ENCODE measurements at regions not wholly inside any gene's neighbourhood (a gene's known extent, or its start where the extent isn't known, plus 50 kb on each side); places are given as distances from the start of the nearest gene placed in this dataset.

DNA sequence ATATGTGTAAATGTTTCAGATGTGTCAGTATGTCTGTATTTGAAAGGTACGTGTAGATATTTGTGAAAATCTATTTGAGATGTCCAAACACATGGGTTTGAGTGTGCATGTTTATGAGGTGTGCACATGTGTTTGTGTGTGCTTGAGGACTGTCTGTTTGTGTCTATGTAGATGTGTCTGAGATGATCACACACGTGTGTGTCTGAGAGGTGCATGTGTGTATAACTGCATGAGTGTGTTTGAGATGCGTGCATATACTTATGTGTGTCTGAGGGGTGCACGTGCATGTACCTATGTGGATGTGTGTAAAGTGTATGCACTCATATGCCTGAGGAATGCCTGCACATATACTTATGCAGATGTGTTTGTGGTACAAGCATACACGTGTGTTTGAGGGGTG lies 584.4 kb downstream of the BUD13 start:
- no peaks in the 10 kb centered on the region for H3K9me3 ChIP-seq
- DNase-seq (ENCODE audit: low spot score in 2 of 2), result no peak
- TF ChIP-seq POLR2A (IDR thresholded peaks at IDR 0.05), result no peak
- no peak for TF ChIP-seq POLR2AphosphoS5 (IDR thresholded peaks at IDR 0.05)
- TF ChIP-seq EP300 (IDR thresholded peaks at IDR 0.05), result no peak
- TF ChIP-seq, protein P1, sequence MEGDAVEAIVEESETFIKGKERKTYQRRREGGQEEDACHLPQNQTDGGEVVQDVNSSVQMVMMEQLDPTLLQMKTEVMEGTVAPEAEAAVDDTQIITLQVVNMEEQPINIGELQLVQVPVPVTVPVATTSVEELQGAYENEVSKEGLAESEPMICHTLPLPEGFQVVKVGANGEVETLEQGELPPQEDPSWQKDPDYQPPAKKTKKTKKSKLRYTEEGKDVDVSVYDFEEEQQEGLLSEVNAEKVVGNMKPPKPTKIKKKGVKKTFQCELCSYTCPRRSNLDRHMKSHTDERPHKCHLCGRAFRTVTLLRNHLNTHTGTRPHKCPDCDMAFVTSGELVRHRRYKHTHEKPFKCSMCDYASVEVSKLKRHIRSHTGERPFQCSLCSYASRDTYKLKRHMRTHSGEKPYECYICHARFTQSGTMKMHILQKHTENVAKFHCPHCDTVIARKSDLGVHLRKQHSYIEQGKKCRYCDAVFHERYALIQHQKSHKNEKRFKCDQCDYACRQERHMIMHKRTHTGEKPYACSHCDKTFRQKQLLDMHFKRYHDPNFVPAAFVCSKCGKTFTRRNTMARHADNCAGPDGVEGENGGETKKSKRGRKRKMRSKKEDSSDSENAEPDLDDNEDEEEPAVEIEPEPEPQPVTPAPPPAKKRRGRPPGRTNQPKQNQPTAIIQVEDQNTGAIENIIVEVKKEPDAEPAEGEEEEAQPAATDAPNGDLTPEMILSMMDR (IDR thresholded peaks at IDR 0.05), result no peak
- no peaks in the 10 kb centered on the region for H3K36me3 ChIP-seq
- H3K4me1 ChIP-seq, result peaks cover 8% of the 10 kb centered on the region
- no peak overlapping the region for H3K4me3 ChIP-seq
- peaks cover 16% of the 10 kb centered on the region for H3K27me3 ChIP-seq
- no peak overlapping the region for H3K27ac ChIP-seq
- WGBS, result 87% methylated on average over 5 of the region's 5 CpGs

DNA sequence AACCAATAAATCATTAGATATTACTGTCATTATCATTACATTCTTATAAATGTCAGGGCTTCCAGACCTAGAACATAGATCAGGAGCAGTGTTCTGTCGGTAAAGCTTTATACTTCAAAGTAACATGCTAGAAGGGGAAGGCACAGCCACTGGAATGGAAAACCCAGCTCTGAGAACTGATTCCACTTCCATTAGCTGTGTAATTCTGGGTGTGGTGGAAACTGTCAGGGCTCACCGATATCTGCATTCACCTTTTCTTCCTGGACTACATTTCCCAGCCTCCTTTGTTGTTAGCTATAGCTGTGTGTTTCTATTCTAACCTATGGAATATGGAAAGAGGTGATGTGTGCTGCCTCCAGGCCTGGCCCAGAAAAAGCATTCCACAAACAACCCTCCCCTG lies 585.8 kb downstream of the BUD13 start:
- WGBS, result 64% methylated on average over 2 of the region's 2 CpGs
- Histone ChIP-seq H3K9me3 (no peaks in the 10 kb centered on the region), H3K27ac (no peak overlapping the region)

DNA sequence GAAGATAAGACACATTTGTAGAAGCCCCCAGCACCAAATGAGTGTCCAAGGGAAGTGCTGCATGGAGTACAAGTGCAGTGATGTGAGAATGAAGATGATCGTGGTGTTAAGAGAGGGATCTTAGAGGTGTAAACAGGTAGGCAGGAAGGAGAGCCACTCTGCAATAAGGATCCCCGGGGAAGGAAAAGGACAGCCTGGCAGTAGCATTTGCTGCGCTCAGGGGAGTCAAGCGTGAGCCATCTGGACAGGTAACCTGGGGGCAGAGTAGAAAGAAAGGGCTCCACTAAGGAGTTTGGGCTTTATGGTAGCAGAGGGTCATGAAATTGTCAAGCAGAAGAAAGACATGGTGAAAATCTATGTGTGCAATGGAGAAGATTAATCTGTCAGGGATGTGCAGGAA lies 587.2 kb downstream of the BUD13 start:
- no peak overlapping the region for H3K4me3 ChIP-seq
- peaks cover 3% of the 10 kb centered on the region for H3K4me1 ChIP-seq
- no peaks in the 10 kb centered on the region for H3K9me3 ChIP-seq
- DNase-seq (ENCODE audit: low spot score in 2 of 2), result no peak
- H3K36me3 ChIP-seq, result no peaks in the 10 kb centered on the region
- H3K27me3 ChIP-seq, result no peaks in the 10 kb centered on the region
- TF ChIP-seq EP300 (IDR thresholded peaks at IDR 0.05), result no peak
- no peak for TF ChIP-seq POLR2AphosphoS5 (IDR thresholded peaks at IDR 0.05)
- no peak for TF ChIP-seq POLR2A (IDR thresholded peaks at IDR 0.05)
- TF ChIP-seq, protein P1 (IDR thresholded peaks at IDR 0.05), result no peak
- WGBS, result 83% methylated on average over 4 of the region's 4 CpGs
- no peak overlapping the region for H3K27ac ChIP-seq

More for the DNA sequence above, 585.8 kb downstream of the BUD13 start:
- H3K27me3 ChIP-seq, result peaks cover 9% of the 10 kb centered on the region
- DNase-seq (ENCODE audit: low spot score in 2 of 2), result no peak
- H3K4me3 ChIP-seq, result no peak overlapping the region
- no peaks in the 10 kb centered on the region for H3K4me1 ChIP-seq
- TF ChIP-seq, protein P1 (IDR thresholded peaks at IDR 0.05), result no peak
- TF ChIP-seq EP300 (IDR thresholded peaks at IDR 0.05) (no peak), POLR2AphosphoS5 (IDR thresholded peaks at IDR 0.05) (no peak), POLR2A (IDR thresholded peaks at IDR 0.05) (no peak)
- no peaks in the 10 kb centered on the region for H3K36me3 ChIP-seq

DNA sequence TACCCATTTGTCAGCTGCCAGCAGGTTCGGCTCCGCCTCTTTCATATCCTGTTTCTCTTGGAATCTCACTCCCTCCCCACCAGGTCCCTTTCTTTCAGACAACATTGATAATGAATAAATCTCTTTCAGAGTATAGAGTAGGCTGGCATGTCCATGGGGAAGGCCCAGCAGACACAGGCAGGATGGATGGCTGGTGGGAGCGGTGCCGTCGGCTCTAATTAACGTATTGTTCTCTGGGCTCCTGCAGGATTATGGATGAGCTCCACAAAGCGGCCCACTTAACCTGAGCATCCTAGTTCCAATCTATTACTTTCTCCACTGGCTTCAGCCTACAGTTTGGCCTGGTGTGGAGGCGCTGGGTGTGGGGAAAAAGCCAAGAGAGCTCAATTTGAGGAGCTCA lies 588.0 kb downstream of the BUD13 start:
- WGBS, result 91% methylated on average over 8 of the region's 8 CpGs
- H3K4me1 ChIP-seq, result peaks cover 7% of the 10 kb centered on the region
- no peaks in the 10 kb centered on the region for H3K27me3 ChIP-seq
- DNase-seq (ENCODE audit: low spot score in 2 of 2), result no peak
- H3K9me3 ChIP-seq, result no peaks in the 10 kb centered on the region
- no peak for TF ChIP-seq POLR2AphosphoS5 (IDR thresholded peaks at IDR 0.05)
- TF ChIP-seq, protein P1 (IDR thresholded peaks at IDR 0.05), result no peak
- TF ChIP-seq EP300 (IDR thresholded peaks at IDR 0.05), result no peak
- no peak for TF ChIP-seq POLR2A (IDR thresholded peaks at IDR 0.05)
- no peak overlapping the region for H3K27ac ChIP-seq
- no peaks in the 10 kb centered on the region for H3K36me3 ChIP-seq
- no peak overlapping the region for H3K4me3 ChIP-seq

DNA sequence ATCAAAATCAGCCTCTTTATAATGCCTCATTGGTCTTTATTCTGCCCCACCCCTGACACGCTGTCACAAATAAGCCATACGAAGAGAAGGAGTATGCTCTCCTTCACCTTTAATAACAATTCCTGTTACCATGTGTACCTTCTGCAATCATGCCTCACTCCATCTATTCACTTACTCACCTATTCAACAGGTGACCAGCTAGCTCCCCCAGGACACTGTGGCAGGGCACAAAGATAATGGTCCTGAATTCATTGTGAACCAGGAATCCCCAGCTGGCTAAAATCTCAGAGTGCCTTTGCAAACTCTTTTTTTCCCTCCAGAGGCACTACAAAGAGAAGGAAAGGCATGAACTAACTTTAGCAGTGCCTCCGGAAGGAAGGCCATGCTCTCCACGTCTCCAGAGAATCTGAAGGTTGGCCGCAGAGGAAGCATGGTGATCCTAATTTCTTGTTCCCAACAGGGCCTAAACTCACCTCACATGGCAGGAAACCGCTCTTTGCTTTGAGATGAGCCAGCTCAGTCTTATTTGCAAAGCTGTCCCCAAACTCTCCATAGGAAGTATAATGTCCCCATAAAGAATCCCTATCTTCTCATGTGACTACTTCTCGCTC lies 590.3 kb downstream of the BUD13 start:
- DNase-seq (ENCODE audit: low spot score in 2 of 2), result no peak
- 82% methylated on average over 7 of the region's 7 CpGs for WGBS
- H3K27me3 ChIP-seq, result peaks cover 6% of the 10 kb centered on the region
- no peak overlapping the region for H3K27ac ChIP-seq
- peaks cover 7% of the 10 kb centered on the region for H3K4me1 ChIP-seq
- no peak overlapping the region for H3K4me3 ChIP-seq
- no peaks in the 10 kb centered on the region for H3K9me3 ChIP-seq
- TF ChIP-seq POLR2AphosphoS5 (IDR thresholded peaks at IDR 0.05), result no peak
- TF ChIP-seq POLR2A (IDR thresholded peaks at IDR 0.05), result no peak
- TF ChIP-seq, protein P1 (IDR thresholded peaks at IDR 0.05), result no peak
- no peak for TF ChIP-seq EP300 (IDR thresholded peaks at IDR 0.05)
- no peaks in the 10 kb centered on the region for H3K36me3 ChIP-seq

All from suprapubic skin (tissue), 4 donors.